SU-DHL-6 (cell line): ENCODE measurements at regions not wholly inside any gene's neighbourhood (a gene's known extent, or its start where the extent isn't known, plus 50 kb on each side); places are given as distances from the start of the nearest gene placed in this dataset.

ENCODE experiments used
- H2AFZ ChIP-seq: fragments of 200-600 bp; sonication (generic); 2 replicates; pipeline ENCODE4 v1.6.1; 2014; ENCODE audit warnings: low read depth, mild to moderate bottlenecking, moderate library complexity, mixed read lengths, antibody characterized with exemption, low read length; ENCODE audit not compliant: severe bottlenecking
- H3F3A ChIP-seq: fragments of 200-600 bp; shearing (Covaris generic); 2 replicates; pipeline ENCODE4 v1.6.0; 2016; ENCODE audit warnings: antibody characterized with exemption, mild to moderate bottlenecking; ENCODE audit not compliant: insufficient read depth
- H3K27ac ChIP-seq: fragments of 200-600 bp; sonication (generic); 2 replicates; pipeline ENCODE4 v1.5.1; 2016; ENCODE audit warnings: low read depth, mild to moderate bottlenecking, low read length, moderate library complexity, mixed read lengths
- H3K27me3 ChIP-seq: fragments of 200-600 bp; sonication (generic), shearing (Covaris generic); 2 replicates; pipeline ENCODE4 v1.6.0; 2014; ENCODE audit warnings: mild to moderate bottlenecking, low read length
- H3K36me3 ChIP-seq: fragments of 200-600 bp; sonication (generic); 2 replicates; pipeline ENCODE4 v1.6.1; 2014; ENCODE audit warnings: mild to moderate bottlenecking, low read length, mixed read lengths
- H3K4me2 ChIP-seq: fragments of 300-600, 200-600 bp; shearing (Covaris generic), sonication (generic); 2 replicates; pipeline ENCODE4 v1.6.0; 2014; ENCODE audit warnings: low read length, low read depth, mild to moderate bottlenecking; ENCODE audit not compliant: poor library complexity, severe bottlenecking
- H3K4me3 ChIP-seq: fragments of 200-600 bp; sonication (generic); 2 replicates; pipeline ENCODE4 v1.5.1; 2014; ENCODE audit warnings: antibody characterized with exemption, low read length, mild to moderate bottlenecking, mixed read lengths; ENCODE audit not compliant: insufficient read depth, poor library complexity, severe bottlenecking
- H3K79me2 ChIP-seq: fragments of 200-600 bp; sonication (generic); 2 replicates; pipeline ENCODE4 v1.6.1; 2014; ENCODE audit warnings: mild to moderate bottlenecking, low read length, moderate library complexity; ENCODE audit not compliant: insufficient read depth
- H3K9ac ChIP-seq: fragments of 200-600 bp; sonication (generic); 2 replicates; pipeline ENCODE4 v1.7.0; 2014; ENCODE audit warnings: mild to moderate bottlenecking, low read length
- H3K9me2 ChIP-seq: fragments of 200-600 bp; sonication (generic); replicated peaks from 2 replicates; pipeline ENCODE4 v1.6.1; 2014; ENCODE audit warnings: low read length; ENCODE audit not compliant: insufficient read depth
- H3K9me3 ChIP-seq: fragments of 200-600 bp; sonication (generic); 2 replicates; pipeline ENCODE4 v1.6.1; 2014; ENCODE audit warnings: low read length, mixed read lengths; ENCODE audit not compliant: insufficient read depth
- H4K20me1 ChIP-seq: fragments of 200-600 bp; sonication (generic); 2 replicates; pipeline ENCODE4 v1.6.1; 2014; ENCODE audit warnings: low read depth, mild to moderate bottlenecking, antibody characterized with exemption, low read length, moderate library complexity, mixed read lengths
- CTCF ChIP-seq: fragments of 200-600 bp; sonication (generic); IDR thresholded peaks from one replicate; pipeline ENCODE4 v1.5.1; 2017; ENCODE audit warnings: antibody characterized with exemption, mild to moderate bottlenecking, low read length, moderate library complexity; ENCODE audit not compliant: insufficient read depth, poor library complexity, severe bottlenecking
- EZH2phosphoT487 ChIP-seq: fragments of 200-600 bp; sonication (generic), shearing (Covaris generic); conservative IDR thresholded peaks from 2 replicates; pipeline ENCODE4 v1.6.1; 2018; ENCODE audit warnings: mild to moderate bottlenecking, antibody characterized with exemption, low read length, moderate library complexity, mixed read lengths

- TF ChIP-seq CTCF (no peak), EZH2phosphoT487 (no peak)
- Histone ChIP-seq H3K27me3 (no peaks in the 10 kb centered on the region), H2AFZ (no peak overlapping the region), H3K79me2 (no peaks in the 10 kb centered on the region), H3F3A (no peaks in the 10 kb centered on the region), H3K9me3 (no peaks in the 10 kb centered on the region), H4K20me1 (no peaks in the 10 kb centered on the region), H3K9me2 (no peaks in the 10 kb centered on the region), H3K27ac (no peak overlapping the region), H3K9ac (no peak overlapping the region), H3K4me3 (no peak overlapping the region), H3K4me2 (no peak overlapping the region), H3K36me3 (no peaks in the 10 kb centered on the region)
Measured at GRCh38 chr2:39546937-39547336, 109.9 kb upstream of the MAP4K3 start.

GRCh38 chr2:39547811-39548719, 111.0 kb upstream of the MAP4K3 start:
- no peaks in the 10 kb centered on the region for H3K79me2 ChIP-seq
- no peaks in the 10 kb centered on the region for H3K9me3 ChIP-seq
- no peaks in the 10 kb centered on the region for H3K36me3 ChIP-seq
- H3K27ac ChIP-seq = no peak overlapping the region
- H3K27me3 ChIP-seq = no peaks in the 10 kb centered on the region
- H3K9ac ChIP-seq = no peak overlapping the region
- no peak overlapping the region for H3K4me3 ChIP-seq
- no peaks in the 10 kb centered on the region for H3K9me2 ChIP-seq
- TF ChIP-seq CTCF (no peak), EZH2phosphoT487 (no peak)
- H4K20me1 ChIP-seq = no peaks in the 10 kb centered on the region
- H3F3A ChIP-seq = no peaks in the 10 kb centered on the region
- no peak overlapping the region for H3K4me2 ChIP-seq
- no peak overlapping the region for H2AFZ ChIP-seq

GRCh38 chr2:39549000-39549399, 111.9 kb upstream of the MAP4K3 start:
- Histone ChIP-seq H3K4me3 (no peak overlapping the region), H3K4me2 (no peak overlapping the region), H3K27ac (no peak overlapping the region), H3K9me2 (no peaks in the 10 kb centered on the region), H3K9ac (no peak overlapping the region), H3F3A (no peaks in the 10 kb centered on the region), H3K9me3 (no peaks in the 10 kb centered on the region), H4K20me1 (no peaks in the 10 kb centered on the region), H3K79me2 (no peaks in the 10 kb centered on the region), H3K27me3 (no peaks in the 10 kb centered on the region), H2AFZ (no peak overlapping the region), H3K36me3 (no peaks in the 10 kb centered on the region)
- TF ChIP-seq EZH2phosphoT487 = no peak
- no peak for TF ChIP-seq CTCF
